ENCODE measurements at regions not wholly inside any gene's neighbourhood (a gene's known extent, or its start where the extent isn't known, plus 50 kb on each side); places are given as distances from the start of the nearest gene placed in this dataset.

- H3K4me3 ChIP-seq = no peak overlapping the region
- DNase-seq = no peak
- H3K9me3 ChIP-seq = no peaks in the 10 kb centered on the region
- TF ChIP-seq CTCF (IDR thresholded peaks at IDR 0.05) = no peak
- TF ChIP-seq EP300 (IDR thresholded peaks at IDR 0.05) = no peak
- TF ChIP-seq POLR2A (IDR thresholded peaks at IDR 0.05) = no peak
- no peak for TF ChIP-seq POLR2AphosphoS5 (IDR thresholded peaks at IDR 0.05)
- ATAC-seq (ENCODE audit: low FRiP score in 2 of 2) = peak in 1 of 2 donors; percentile 40
- no peaks in the 10 kb centered on the region for H3K27me3 ChIP-seq
- H3K36me3 ChIP-seq = no peaks in the 10 kb centered on the region
- no peaks in the 10 kb centered on the region for H3K4me1 ChIP-seq
- H3K27ac ChIP-seq = no peak overlapping the region
Measured at GRCh38 chr2:153228904-153229303, 249.7 kb downstream of the RPRM start.

GRCh38 chr2:153227981-153228380 is 250.6 kb downstream of the RPRM start:
- Histone ChIP-seq H3K36me3 (no peaks in the 10 kb centered on the region), H3K9me3 (no peaks in the 10 kb centered on the region), H3K27me3 (no peaks in the 10 kb centered on the region), H3K27ac (no peak overlapping the region), H3K4me1 (no peaks in the 10 kb centered on the region), H3K4me3 (no peak overlapping the region)
- TF ChIP-seq POLR2AphosphoS5 (IDR thresholded peaks at IDR 0.05) = no peak
- TF ChIP-seq CTCF (IDR thresholded peaks at IDR 0.05) = no peak
- no peak for TF ChIP-seq EP300 (IDR thresholded peaks at IDR 0.05)
- no peak for TF ChIP-seq POLR2A (IDR thresholded peaks at IDR 0.05)
- no peak for DNase-seq
- ATAC-seq (ENCODE audit: low FRiP score in 2 of 2) = no peak
- WGBS, 2 donors = 59 to 67% methylated on average over 2 of the region's 2 CpGs

- Histone ChIP-seq H3K36me3 (no peaks in the 10 kb centered on the region), H3K4me3 (no peak overlapping the region), H3K4me1 (no peaks in the 10 kb centered on the region), H3K27ac (no peak overlapping the region), H3K27me3 (no peaks in the 10 kb centered on the region), H3K9me3 (peaks cover 0 to 6% (median 0%) of the 10 kb centered on the region in 4 donors)
- ATAC-seq (ENCODE audit: low FRiP score in 2 of 2) (no peak), DNase-seq (peak in 1 of 2 donors; percentile 53)
- WGBS, 2 donors = 91 to 94% methylated on average over 10 to 25 of the region's 27 CpGs
- no peak for TF ChIP-seq POLR2A (IDR thresholded peaks at IDR 0.05)
- no peak for TF ChIP-seq POLR2AphosphoS5 (IDR thresholded peaks at IDR 0.05)
- no peak for TF ChIP-seq CTCF (IDR thresholded peaks at IDR 0.05)
- TF ChIP-seq EP300 (IDR thresholded peaks at IDR 0.05) = no peak
Measured at GRCh38 chr2:153222231-153223165, 256.1 kb downstream of the RPRM start.

- no peaks in the 10 kb centered on the region for H3K27me3 ChIP-seq
- TF ChIP-seq POLR2A (IDR thresholded peaks at IDR 0.05) (no peak), CTCF (IDR thresholded peaks at IDR 0.05) (no peak), POLR2AphosphoS5 (IDR thresholded peaks at IDR 0.05) (no peak), EP300 (IDR thresholded peaks at IDR 0.05) (no peak)
- H3K4me3 ChIP-seq = no peak overlapping the region
- peaks cover 0 to 6% (median 0%) of the 10 kb centered on the region in 4 donors for H3K9me3 ChIP-seq
- no peaks in the 10 kb centered on the region for H3K4me1 ChIP-seq
- DNase-seq (peak in 1 of 2 donors; percentile 56), ATAC-seq (ENCODE audit: low FRiP score in 2 of 2) (peak in 1 of 2 donors; percentile 49)
- no peak overlapping the region for H3K27ac ChIP-seq
- WGBS, 2 donors = 92 to 95% methylated on average over 4 to 11 of the region's 11 CpGs
- no peaks in the 10 kb centered on the region for H3K36me3 ChIP-seq
Measured at GRCh38 chr2:153221506-153221905, 257.1 kb downstream of the RPRM start.
